ENCODE measurements at regions not wholly inside any gene's neighbourhood (a gene's known extent, or its start where the extent isn't known, plus 50 kb on each side); places are given as distances from the start of the nearest gene placed in this dataset.
"Not testable (repeated sequence)": the region's sequence is repeated elsewhere in the genome, so short reads cannot be mapped to it uniquely, and the experiment has no call there.

DNA sequence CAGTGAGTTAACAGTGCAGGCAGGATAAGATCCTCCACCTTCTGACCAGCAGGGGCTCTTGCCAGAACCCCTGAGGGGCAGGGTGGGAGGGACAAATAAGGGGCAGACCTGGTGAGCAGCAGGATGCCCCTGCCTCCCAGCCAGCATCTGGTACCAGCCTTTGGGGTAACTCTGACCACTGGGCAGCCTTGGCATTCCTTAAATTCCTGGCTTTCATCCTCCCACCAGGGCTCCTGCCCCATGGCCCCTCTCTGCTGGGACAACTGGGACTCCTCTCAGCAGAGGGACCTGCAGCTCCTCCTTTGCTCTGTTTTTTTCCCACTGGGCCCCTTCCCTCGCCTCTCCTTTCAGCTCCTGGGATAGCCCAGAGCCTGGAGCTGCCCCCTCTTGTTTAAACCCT is 98.0 kb upstream of the CD82 start:
- Histone ChIP-seq H3K27me3 (ENCODE audit: control insufficient read depth, insufficient read depth, low read length) (peaks cover 4% of the 10 kb centered on the region), H3K27ac (ENCODE audit: low read length) (no peak overlapping the region), H3K4me1 (ENCODE audit: control insufficient read depth, insufficient read depth, low read length) (peaks cover 14% of the 10 kb centered on the region), H3K9me3 (replicated peaks; ENCODE audit: control insufficient read depth, low read depth, low read length) (peaks cover 11% of the 10 kb centered on the region), H3K4me3 (ENCODE audit: low read length) (no peak overlapping the region), H3K36me3 (ENCODE audit: control insufficient read depth, insufficient read depth, low read length) (no peaks in the 10 kb centered on the region)
- no peak for DNase-seq
- WGBS (ENCODE audit: insufficient coverage): 63% methylated on average over 1 of the region's 1 CpG

DNA sequence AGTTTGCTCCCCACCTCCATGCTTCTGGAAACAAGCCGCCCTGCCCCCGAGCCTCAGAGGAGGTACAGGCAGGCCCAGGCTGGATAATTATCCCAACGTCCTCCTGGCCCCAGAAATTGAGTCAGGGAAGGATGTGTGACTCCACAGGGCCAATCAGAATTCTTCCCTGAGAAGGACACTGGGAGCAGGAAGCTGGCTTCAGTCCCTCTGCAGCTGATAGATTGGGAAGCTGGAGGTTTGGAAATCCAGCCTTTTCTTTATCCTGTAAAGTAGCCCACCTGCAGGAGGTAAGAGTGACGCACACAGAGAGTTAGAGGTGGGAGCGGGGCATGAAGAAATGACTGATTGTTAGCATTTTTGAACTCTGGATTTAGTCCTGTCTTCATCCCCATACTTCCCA is 97.5 kb upstream of the CD82 start:
- Histone ChIP-seq H3K27me3 (ENCODE audit: control insufficient read depth, insufficient read depth, low read length) (peaks cover 4% of the 10 kb centered on the region), H3K4me3 (ENCODE audit: low read length) (no peak overlapping the region), H3K36me3 (ENCODE audit: control insufficient read depth, insufficient read depth, low read length) (no peaks in the 10 kb centered on the region), H3K4me1 (ENCODE audit: control insufficient read depth, insufficient read depth, low read length) (peaks cover 14% of the 10 kb centered on the region), H3K9me3 (replicated peaks; ENCODE audit: control insufficient read depth, low read depth, low read length) (peaks cover 11% of the 10 kb centered on the region), H3K27ac (ENCODE audit: low read length) (no peak overlapping the region)
- WGBS (ENCODE audit: insufficient coverage): 64% methylated on average over 3 of the region's 5 CpGs
- DNase-seq: no peak

DNA sequence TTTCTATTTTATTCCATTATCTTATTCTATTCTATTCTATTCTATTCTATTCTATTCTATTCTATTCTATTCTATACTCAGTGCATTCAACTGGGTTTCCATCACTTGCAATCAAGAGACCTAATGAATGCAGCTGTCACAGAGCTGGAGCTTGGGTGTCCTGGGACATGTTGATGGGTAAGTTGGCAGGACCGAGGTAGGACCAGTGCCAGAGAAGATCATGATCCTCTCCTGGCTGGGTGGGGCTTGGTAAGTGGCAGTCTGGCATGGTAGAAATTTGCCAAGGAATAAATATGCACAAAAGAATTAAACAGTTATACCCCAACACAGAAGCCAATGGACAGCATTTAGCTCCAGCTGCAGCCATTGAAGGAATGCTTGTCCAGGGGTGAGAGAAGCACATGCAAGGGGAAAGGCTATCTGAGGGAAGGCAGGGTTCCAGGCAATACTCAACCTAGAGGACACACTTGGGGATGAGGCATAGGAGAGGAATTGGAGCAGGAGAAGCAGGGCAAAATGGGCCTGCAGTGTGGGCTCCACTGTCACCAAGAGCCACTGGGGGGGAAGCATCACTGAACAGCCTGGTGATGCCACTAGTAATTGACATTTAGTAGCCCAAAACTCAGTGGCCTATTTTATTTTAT is 97.0 kb upstream of the CD82 start:
- H3K9me3 ChIP-seq (replicated peaks; ENCODE audit: control insufficient read depth, low read depth, low read length): peaks cover 11% of the 10 kb centered on the region
- no peak for DNase-seq
- no peaks in the 10 kb centered on the region for H3K36me3 ChIP-seq (ENCODE audit: control insufficient read depth, insufficient read depth, low read length)
- peaks cover 14% of the 10 kb centered on the region for H3K4me1 ChIP-seq (ENCODE audit: control insufficient read depth, insufficient read depth, low read length)
- H3K27ac ChIP-seq (ENCODE audit: low read length): no peak overlapping the region
- no CpG with 5 or more reads among the region's 1 CpG for WGBS (ENCODE audit: insufficient coverage)
- no peak overlapping the region for H3K4me3 ChIP-seq (ENCODE audit: low read length)
- H3K27me3 ChIP-seq (ENCODE audit: control insufficient read depth, insufficient read depth, low read length): peaks cover 4% of the 10 kb centered on the region

DNA sequence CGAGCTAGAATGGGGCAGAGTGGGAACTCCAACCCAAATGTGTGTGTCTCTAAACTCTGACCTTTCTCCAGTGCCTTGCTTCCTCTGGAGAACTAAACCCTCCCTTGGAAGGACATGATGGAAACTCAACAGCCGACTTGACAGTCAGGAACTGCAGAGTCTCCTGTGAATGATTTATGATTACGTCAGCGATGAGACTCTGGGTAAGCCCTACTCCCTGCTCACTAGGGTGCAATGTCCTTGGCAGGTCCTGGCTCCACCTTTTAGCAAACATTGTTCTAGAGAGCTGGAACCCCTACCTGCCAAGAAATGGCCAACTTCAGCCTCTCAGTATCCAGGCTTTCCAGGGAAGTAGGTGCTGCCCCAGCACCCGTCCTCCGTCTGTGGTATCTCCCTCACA is 96.1 kb upstream of the CD82 start:
- H3K4me3 ChIP-seq (ENCODE audit: low read length): no peak overlapping the region
- H3K27ac ChIP-seq (ENCODE audit: low read length): no peak overlapping the region
- H3K9me3 ChIP-seq (replicated peaks; ENCODE audit: control insufficient read depth, low read depth, low read length): peaks cover 9% of the 10 kb centered on the region
- WGBS (ENCODE audit: insufficient coverage): 85% methylated on average over 3 of the region's 6 CpGs
- peaks cover 14% of the 10 kb centered on the region for H3K4me1 ChIP-seq (ENCODE audit: control insufficient read depth, insufficient read depth, low read length)
- H3K36me3 ChIP-seq (ENCODE audit: control insufficient read depth, insufficient read depth, low read length): no peaks in the 10 kb centered on the region
- no peak for DNase-seq
- no peaks in the 10 kb centered on the region for H3K27me3 ChIP-seq (ENCODE audit: control insufficient read depth, insufficient read depth, low read length)

DNA sequence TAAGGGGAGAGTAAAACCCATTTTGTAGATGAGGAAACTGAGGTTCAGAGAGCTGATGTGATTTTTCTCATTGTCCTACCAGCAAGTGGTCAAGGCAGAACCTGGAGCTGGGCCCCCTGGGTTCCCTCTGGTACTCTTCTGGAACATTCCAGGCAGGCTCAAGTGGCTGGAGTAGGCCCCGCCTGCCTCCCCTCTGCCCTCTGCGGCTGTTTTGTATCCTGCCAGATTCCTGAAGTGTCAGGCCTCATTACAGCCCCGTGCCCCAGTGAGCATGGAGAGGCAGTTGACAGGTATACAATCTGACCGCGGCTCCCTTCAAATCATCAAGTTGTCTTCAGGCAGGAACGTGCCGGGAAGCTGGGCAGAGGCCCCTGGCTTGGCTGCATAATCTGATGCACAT is 94.6 kb upstream of the CD82 start:
- DNase-seq: no peak
- WGBS (ENCODE audit: insufficient coverage): 21% methylated on average over 5 of the region's 7 CpGs
- no peaks in the 10 kb centered on the region for H3K27me3 ChIP-seq (ENCODE audit: control insufficient read depth, insufficient read depth, low read length)
- no peaks in the 10 kb centered on the region for H3K9me3 ChIP-seq (replicated peaks; ENCODE audit: control insufficient read depth, low read depth, low read length)
- no peak overlapping the region for H3K27ac ChIP-seq (ENCODE audit: low read length)
- H3K4me1 ChIP-seq (ENCODE audit: control insufficient read depth, insufficient read depth, low read length): peaks cover 17% of the 10 kb centered on the region
- no peak overlapping the region for H3K4me3 ChIP-seq (ENCODE audit: low read length)
- H3K36me3 ChIP-seq (ENCODE audit: control insufficient read depth, insufficient read depth, low read length): no peaks in the 10 kb centered on the region

DNA sequence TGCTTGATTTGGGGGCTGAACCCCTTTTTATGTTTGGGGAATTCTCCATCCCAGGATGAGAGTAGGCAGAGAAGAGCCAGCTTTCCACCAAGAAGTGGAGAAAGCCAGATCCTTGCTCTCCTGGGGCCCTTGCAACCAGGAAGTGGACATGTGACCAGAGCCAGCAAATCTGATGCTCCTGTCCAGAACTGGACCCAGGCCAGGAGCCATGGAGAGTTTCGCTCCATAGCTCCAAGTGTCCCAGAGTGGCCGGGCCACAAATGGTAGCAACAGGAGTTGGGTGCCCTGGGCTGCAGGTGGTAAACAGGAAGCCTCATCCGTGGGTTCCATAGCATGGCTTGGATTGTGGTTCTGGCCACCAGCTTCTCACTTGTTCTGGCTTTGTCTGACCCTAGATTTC is 93.9 kb upstream of the CD82 start:
- H3K27me3 ChIP-seq (ENCODE audit: control insufficient read depth, insufficient read depth, low read length): peaks cover 3% of the 10 kb centered on the region
- H3K4me1 ChIP-seq (ENCODE audit: control insufficient read depth, insufficient read depth, low read length): peaks cover 17% of the 10 kb centered on the region
- no peak for DNase-seq
- 75% methylated on average over 3 of the region's 3 CpGs for WGBS (ENCODE audit: insufficient coverage)
- no peak overlapping the region for H3K27ac ChIP-seq (ENCODE audit: low read length)
- H3K36me3 ChIP-seq (ENCODE audit: control insufficient read depth, insufficient read depth, low read length): no peaks in the 10 kb centered on the region
- no peaks in the 10 kb centered on the region for H3K9me3 ChIP-seq (replicated peaks; ENCODE audit: control insufficient read depth, low read depth, low read length)
- H3K4me3 ChIP-seq (ENCODE audit: low read length): no peak overlapping the region

DNA sequence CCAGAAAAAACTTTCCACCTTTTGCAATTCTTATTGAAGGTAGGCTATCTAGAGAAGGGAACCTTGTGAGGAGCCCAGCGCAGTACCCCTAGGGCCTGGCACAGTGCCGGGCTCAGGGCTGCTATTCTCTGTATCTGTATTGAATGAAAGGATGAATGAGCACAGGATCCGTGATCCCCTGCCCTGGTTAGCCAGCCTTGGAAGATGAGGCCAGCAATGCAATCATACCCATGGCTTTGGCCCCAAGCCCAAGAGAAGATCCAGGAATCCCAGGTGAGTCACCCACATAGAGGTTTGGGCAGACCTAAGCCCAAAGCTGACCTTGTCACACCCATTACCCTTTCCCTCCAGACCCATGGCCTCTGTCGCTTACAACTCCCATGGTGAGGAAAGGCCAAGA is 92.5 kb upstream of the CD82 start:
- whole genome bisulfite sequencing (ENCODE audit: insufficient coverage): 100% methylated on average over 1 of the region's 4 CpGs

DNA sequence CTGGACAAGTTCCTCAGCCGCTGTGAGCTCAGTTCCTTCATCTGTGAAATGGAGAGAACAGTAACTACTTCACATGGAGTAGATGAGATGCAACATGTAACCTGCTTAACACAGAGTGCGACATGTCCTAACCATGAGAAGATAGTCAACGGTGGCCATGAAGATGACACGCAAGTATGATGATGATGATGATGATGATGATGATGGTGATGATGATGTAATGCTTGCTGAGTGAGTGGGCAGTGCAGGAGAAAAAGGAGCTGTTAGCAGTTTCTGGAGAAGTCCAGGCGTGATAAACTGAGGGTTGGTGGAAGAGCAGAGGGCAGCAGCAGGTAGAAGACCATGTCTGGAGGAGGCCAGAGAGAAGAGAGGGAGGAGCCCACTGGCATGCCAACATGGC is 90.8 kb upstream of the CD82 start:
- H3K4me1 ChIP-seq (ENCODE audit: control insufficient read depth, insufficient read depth, low read length): peaks cover 3% of the 10 kb centered on the region
- no peak overlapping the region for H3K4me3 ChIP-seq (ENCODE audit: low read length)
- H3K36me3 ChIP-seq (ENCODE audit: control insufficient read depth, insufficient read depth, low read length): no peaks in the 10 kb centered on the region
- peaks cover 3% of the 10 kb centered on the region for H3K27me3 ChIP-seq (ENCODE audit: control insufficient read depth, insufficient read depth, low read length)
- 99% methylated on average over 5 of the region's 5 CpGs for WGBS (ENCODE audit: insufficient coverage)
- no peak overlapping the region for H3K27ac ChIP-seq (ENCODE audit: low read length)
- H3K9me3 ChIP-seq (replicated peaks; ENCODE audit: control insufficient read depth, low read depth, low read length): no peaks in the 10 kb centered on the region
- DNase-seq: no peak

More for the DNA sequence above, 92.5 kb upstream of the CD82 start:
- H3K4me1 ChIP-seq (ENCODE audit: control insufficient read depth, insufficient read depth, low read length): peaks cover 7% of the 10 kb centered on the region
- peaks cover 3% of the 10 kb centered on the region for H3K27me3 ChIP-seq (ENCODE audit: control insufficient read depth, insufficient read depth, low read length)
- no peaks in the 10 kb centered on the region for H3K36me3 ChIP-seq (ENCODE audit: control insufficient read depth, insufficient read depth, low read length)
- no peak for DNase-seq
- H3K9me3 ChIP-seq (replicated peaks; ENCODE audit: control insufficient read depth, low read depth, low read length): no peaks in the 10 kb centered on the region
- no peak overlapping the region for H3K27ac ChIP-seq (ENCODE audit: low read length)
- H3K4me3 ChIP-seq (ENCODE audit: low read length): no peak overlapping the region

DNA sequence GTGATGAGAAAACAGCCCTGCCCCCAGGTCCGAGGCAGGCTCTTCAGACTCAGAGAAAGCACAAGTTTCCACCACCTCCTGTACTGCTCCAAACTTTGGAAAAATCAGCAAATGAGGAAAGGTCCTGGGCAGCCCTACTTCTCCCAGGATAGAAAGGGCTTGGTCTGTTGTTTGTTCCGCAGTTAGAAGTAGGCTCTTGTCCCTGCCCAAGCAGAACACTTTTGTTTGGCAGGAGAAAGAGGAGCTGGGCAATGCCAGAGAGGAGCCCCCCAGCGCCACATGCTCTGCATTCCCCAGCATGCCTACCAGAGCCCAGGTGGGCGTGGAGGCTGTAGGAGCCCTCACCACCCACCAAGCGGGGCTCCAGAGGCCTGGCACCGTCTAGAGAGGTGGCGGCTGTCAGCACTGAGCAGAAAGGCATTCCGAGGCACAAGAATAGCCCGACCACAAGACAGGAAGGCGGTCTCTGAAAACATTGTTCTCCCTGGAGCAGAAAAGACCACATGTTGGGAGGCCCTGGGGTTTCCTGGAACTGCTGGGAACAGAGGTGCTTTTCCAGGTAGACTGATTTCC is 90.3 kb upstream of the CD82 start:
- Histone ChIP-seq H3K36me3 (ENCODE audit: control insufficient read depth, insufficient read depth, low read length) (no peaks in the 10 kb centered on the region), H3K27me3 (ENCODE audit: control insufficient read depth, insufficient read depth, low read length) (peaks cover 3% of the 10 kb centered on the region), H3K27ac (ENCODE audit: low read length) (no peak overlapping the region)

DNA sequence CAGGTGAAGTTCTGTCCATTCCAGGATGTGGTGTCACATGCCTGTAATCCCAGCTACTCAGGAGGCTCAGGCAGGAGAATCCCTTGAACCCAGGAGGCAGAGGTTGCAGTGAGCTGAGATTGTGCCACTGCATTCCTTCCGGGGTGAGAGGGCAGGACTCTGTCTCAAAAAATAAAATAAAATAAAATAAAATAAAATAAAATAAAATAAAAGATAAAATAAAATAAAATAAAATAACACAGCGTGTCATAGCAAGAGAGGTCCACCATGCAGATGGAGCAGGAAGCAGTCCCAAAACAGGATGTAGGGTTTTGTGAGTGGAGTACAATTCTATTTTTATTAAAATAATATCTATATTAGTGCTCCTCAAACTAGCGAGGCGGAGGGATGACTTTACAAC is 83.1 kb upstream of the CD82 start:
- H3K4me3 ChIP-seq (ENCODE audit: low read length); DNase-seq; H3K9me3 ChIP-seq (replicated peaks; ENCODE audit: control insufficient read depth, low read depth, low read length); H3K4me1 ChIP-seq (ENCODE audit: control insufficient read depth, insufficient read depth, low read length); H3K27me3 ChIP-seq (ENCODE audit: control insufficient read depth, insufficient read depth, low read length); H3K36me3 ChIP-seq (ENCODE audit: control insufficient read depth, insufficient read depth, low read length); H3K27ac ChIP-seq (ENCODE audit: low read length): not testable (repeated sequence)
- no CpG with 5 or more reads among the region's 4 CpGs for WGBS (ENCODE audit: insufficient coverage)

More for the DNA sequence above, 90.3 kb upstream of the CD82 start:
- Histone ChIP-seq H3K4me3 (ENCODE audit: low read length) (no peak overlapping the region), H3K4me1 (ENCODE audit: control insufficient read depth, insufficient read depth, low read length) (peaks cover 3% of the 10 kb centered on the region), H3K9me3 (replicated peaks; ENCODE audit: control insufficient read depth, low read depth, low read length) (no peaks in the 10 kb centered on the region)
- 61% methylated on average over 8 of the region's 10 CpGs for WGBS (ENCODE audit: insufficient coverage)
- no peak for DNase-seq

Data from muscle of leg (tissue), 3 donors.